ENCODE measurements at regions not wholly inside any gene's neighbourhood (a gene's known extent, or its start where the extent isn't known, plus 50 kb on each side); places are given as distances from the start of the nearest gene placed in this dataset.
A peak's percentile ranks its signal among the peaks of the same experiment; 100 is the strongest.

GRCh38 chr7:155963356-155963755 lies 151.1 kb upstream of the SHH start:
- ChIA-PET CTCF (no interaction called here), POLR2A (ENCODE audit: low non-redundant PET) (no interaction called here)
- TF ChIP-seq CTCF (conservative IDR thresholded peaks at IDR 0.05; ENCODE audit: low read depth), result no peak
- no peak overlapping the region for H3K27ac ChIP-seq
- DNase-seq (ENCODE audit: low spot score), result no peak

- no peak overlapping the region; the same call in 1 of the 2 replicates for H3K27ac ChIP-seq
- DNase-seq (ENCODE audit: low spot score), result no peak
- ChIA-PET CTCF (no interaction called here), POLR2A (ENCODE audit: low non-redundant PET) (no interaction called here)
- no peak for TF ChIP-seq CTCF (conservative IDR thresholded peaks at IDR 0.05; ENCODE audit: low read depth)
These were observed 150.7 kb upstream of the SHH start for GRCh38 chr7:155962968-155963300.

DNA sequence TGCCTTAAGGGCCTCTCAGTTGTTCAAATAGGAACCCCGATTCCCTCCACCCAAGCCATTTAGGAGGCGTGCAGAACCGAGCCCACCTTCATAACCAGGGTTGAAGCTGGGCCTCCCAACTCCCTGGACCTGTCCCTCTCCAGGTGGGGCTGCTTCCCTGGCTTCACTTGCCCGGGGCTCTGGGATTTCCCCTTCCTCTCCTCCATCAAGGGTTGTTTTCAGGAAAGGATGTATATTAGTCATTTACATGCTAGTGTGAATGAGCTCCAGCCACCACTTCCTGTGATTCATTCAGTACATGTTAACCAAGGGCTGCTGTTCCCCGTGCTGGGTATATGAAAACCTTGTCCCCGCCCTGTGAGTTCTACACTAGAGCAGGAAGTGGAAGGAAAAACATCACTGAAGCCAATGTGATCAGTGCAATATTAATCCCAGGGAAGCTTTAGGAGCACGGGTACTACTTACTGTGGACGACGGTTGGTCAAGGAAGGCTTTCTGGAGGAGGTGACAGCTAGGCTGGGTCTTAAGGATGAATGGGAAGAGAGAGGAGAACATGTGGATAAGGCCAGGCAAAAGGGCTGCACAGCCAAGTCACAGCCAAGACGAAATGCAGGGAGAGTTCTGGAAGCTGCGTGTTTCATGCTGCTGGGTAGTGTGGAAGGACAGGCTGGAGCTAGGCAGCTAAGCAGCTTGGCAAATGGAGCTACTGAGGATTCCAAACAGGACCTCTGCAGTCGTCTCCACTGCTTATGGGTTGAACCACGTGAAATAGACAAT lies 150.1 kb upstream of the SHH start:
- POLR2A ChIA-PET (ENCODE audit: low non-redundant PET), result no interaction called here
- CTCF ChIA-PET, result interaction anchor here (0.7 kb wide), 1 partner anchor 9 kb away, joined by 3 read pairs; no protein-coding TSS in a partner anchor

DNA sequence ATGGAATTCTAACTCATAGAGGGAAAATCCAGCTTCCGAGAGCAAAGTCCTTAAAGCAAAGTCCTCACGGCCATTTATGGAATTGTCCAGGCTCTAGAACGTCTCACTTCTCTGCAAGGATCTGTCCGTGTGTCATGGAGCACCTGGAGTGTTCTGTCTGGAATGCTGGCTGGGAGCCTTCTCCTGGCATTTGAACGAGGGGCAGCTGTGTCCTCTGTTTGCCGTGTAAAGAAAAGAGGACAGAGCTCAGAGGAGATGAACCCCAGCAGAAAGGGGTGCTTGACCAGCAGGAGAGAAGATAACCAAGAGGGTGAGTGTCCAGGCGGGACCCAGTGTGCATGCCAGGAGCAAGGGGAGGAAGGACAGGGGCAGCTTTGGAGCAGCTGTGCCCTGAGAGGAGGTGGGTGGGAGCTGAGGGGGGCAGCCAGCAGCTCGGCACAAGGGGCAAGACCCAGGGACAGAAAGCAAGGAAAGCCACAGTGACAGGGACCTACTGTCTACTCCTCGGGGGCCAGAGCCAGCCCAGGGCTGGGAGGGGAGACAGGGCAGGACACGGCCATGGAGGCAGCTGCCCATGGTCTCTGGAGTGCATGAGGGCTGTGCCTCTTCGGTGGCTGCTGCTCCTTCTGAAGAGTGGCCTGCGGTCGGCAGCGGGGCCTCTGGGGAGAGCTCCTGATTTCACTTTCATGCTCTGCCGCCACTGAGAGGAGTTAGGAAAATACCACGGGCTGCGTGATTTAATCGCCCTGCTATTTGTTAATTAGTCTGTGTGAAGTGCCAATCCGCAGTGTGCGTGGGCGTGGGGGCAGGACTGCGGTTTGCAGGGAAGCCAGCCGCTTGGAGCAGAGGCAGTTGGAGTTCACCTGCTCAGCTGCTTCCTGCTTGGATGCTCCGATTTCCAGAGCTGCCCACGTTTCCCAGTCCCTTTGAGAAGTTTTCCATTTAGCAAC lies 149.3 kb upstream of the SHH start:
- no peak for TF ChIP-seq CTCF (conservative IDR thresholded peaks at IDR 0.05; ENCODE audit: low read depth)
- peak overlapping the region; percentile 54 for H3K27ac ChIP-seq
- POLR2A ChIA-PET (ENCODE audit: low non-redundant PET), result no interaction called here
- CTCF ChIA-PET, result interaction anchor here (0.7 kb wide), 1 partner anchor 8 kb away, joined by 3 read pairs; no protein-coding TSS in a partner anchor
- DNase-seq (ENCODE audit: low spot score), result peak; percentile 49

More for the DNA sequence above, 150.1 kb upstream of the SHH start:
- DNase-seq (ENCODE audit: low spot score), result peak; percentile 54
- no peak for TF ChIP-seq CTCF (conservative IDR thresholded peaks at IDR 0.05; ENCODE audit: low read depth)
- H3K27ac ChIP-seq, result peak overlapping the region; percentile 54

GRCh38 chr7:155959894-155960293 lies 147.6 kb upstream of the SHH start:
- no peak overlapping the region for H3K27ac ChIP-seq
- no peak for DNase-seq (ENCODE audit: low spot score)
- no peak for TF ChIP-seq CTCF (conservative IDR thresholded peaks at IDR 0.05; ENCODE audit: low read depth)
- POLR2A ChIA-PET (ENCODE audit: low non-redundant PET), result no interaction called here
- CTCF ChIA-PET, result no interaction called here

DNA sequence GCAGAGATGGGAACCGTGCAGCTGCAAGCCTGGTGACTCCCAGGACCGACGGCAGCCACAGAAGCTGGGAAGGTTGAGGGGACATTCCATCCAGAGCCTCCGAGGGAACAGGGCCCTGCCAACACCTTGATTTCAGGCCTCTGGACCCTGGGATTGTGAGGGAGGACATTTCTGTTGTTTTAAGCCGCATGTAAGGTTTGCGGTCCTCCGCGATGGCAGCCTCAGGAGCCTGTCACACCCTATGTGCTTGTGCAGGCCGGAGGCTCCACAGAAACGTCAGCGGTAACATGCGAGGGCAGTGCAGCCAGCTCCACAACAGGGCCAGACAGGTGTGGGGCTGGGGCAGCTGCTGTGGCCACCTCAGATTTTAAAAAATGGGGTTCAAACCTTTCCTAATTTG lies 144.7 kb upstream of the SHH start:
- ChIA-PET POLR2A (ENCODE audit: low non-redundant PET) (no interaction called here), CTCF (interaction anchor here (0.7 kb wide), 1 partner anchor 151 kb away, joined by 3 read pairs; no protein-coding TSS in a partner anchor)
- TF ChIP-seq CTCF (conservative IDR thresholded peaks at IDR 0.05; ENCODE audit: low read depth), result no peak
- DNase-seq (ENCODE audit: low spot score), result no peak
- H3K27ac ChIP-seq, result no peak overlapping the region

Data from RWPE1 (cell line).